ENCODE measurements at regions not wholly inside any gene's neighbourhood (a gene's known extent, or its start where the extent isn't known, plus 50 kb on each side); places are given as distances from the start of the nearest gene placed in this dataset.
A peak's percentile ranks its signal among the peaks of the same experiment; 100 is the strongest.
"Not testable (repeated sequence)": the region's sequence is repeated elsewhere in the genome, so short reads cannot be mapped to it uniquely, and the experiment has no call there.

- Histone ChIP-seq H3K9me3 (no peaks in the 10 kb centered on the region), H3K27me3 (peaks cover 0 to 13% (median 0%) of the 10 kb centered on the region in 3 donors), H3K36me3 (no peaks in the 10 kb centered on the region), H3K4me1 (no peaks in the 10 kb centered on the region), H3K27ac (peak overlapping the region in 2 of 4 donors; percentile 19 to 52), H3K4me3 (peak overlapping the region in 3 of 4 donors; percentile 26 to 39 (median 27))
- in situ Hi-C loops (cut with MboI; ENCODE audit: low sequenced_read_pairs in 4 of 4) (no loop called here), intact Hi-C loops (cut with DNase I; ENCODE audit: low total_unique reads) (no loop called here)
- no peak for TF ChIP-seq CTCF (IDR thresholded peaks at IDR 0.05 in 4 of 5, conservative IDR thresholded peaks at IDR 0.05 in 1 of 5)
- no peak for TF ChIP-seq POLR2A (IDR thresholded peaks at IDR 0.05)
- DNase-seq: peak; percentile 19 to 28
- peak; percentile 42 to 72 for ATAC-seq
Observed at GRCh38 chr10:27319752-27320431, 79.3 kb upstream of the ACBD5 start.

GRCh38 chr10:27319139-27319538 is 78.5 kb upstream of the ACBD5 start:
- ATAC-seq; in situ Hi-C loops (cut with MboI; ENCODE audit: low sequenced_read_pairs in 4 of 4); H3K9me3 ChIP-seq; H3K36me3 ChIP-seq; intact Hi-C loops (cut with DNase I; ENCODE audit: low total_unique reads); H3K4me1 ChIP-seq; DNase-seq: not testable (repeated sequence)
- peak overlapping the region in 2 of 4 donors; percentile 19 to 52 for H3K27ac ChIP-seq
- H3K27me3 ChIP-seq: peaks cover 0 to 13% (median 0%) of the 10 kb centered on the region in 3 donors
- H3K4me3 ChIP-seq: peak overlapping the region in 2 of 4 donors; percentile 27 to 39

- DNase-seq; H3K9me3 ChIP-seq; in situ Hi-C loops (cut with MboI; ENCODE audit: low sequenced_read_pairs in 4 of 4); intact Hi-C loops (cut with DNase I; ENCODE audit: low total_unique reads); H3K36me3 ChIP-seq; ATAC-seq; H3K4me3 ChIP-seq; H3K27ac ChIP-seq; H3K4me1 ChIP-seq; H3K27me3 ChIP-seq: not testable (repeated sequence)
Observed at GRCh38 chr10:27315082-27315481, 74.5 kb upstream of the ACBD5 start.

GRCh38 chr10:27313586-27313985 is 73.0 kb upstream of the ACBD5 start:
- H3K9me3 ChIP-seq; intact Hi-C loops (cut with DNase I; ENCODE audit: low total_unique reads); H3K4me1 ChIP-seq; H3K36me3 ChIP-seq; H3K27me3 ChIP-seq; DNase-seq; in situ Hi-C loops (cut with MboI; ENCODE audit: low sequenced_read_pairs in 4 of 4); H3K4me3 ChIP-seq; H3K27ac ChIP-seq; ATAC-seq: not testable (repeated sequence)

GRCh38 chr10:27312854-27313253 is 72.3 kb upstream of the ACBD5 start:
- intact Hi-C loops (cut with DNase I; ENCODE audit: low total_unique reads): no loop called here

GRCh38 chr10:27311809-27312208 is 71.2 kb upstream of the ACBD5 start:
- H3K36me3 ChIP-seq; DNase-seq; H3K4me3 ChIP-seq; intact Hi-C loops (cut with DNase I; ENCODE audit: low total_unique reads); H3K4me1 ChIP-seq; H3K27me3 ChIP-seq; H3K9me3 ChIP-seq; H3K27ac ChIP-seq; ATAC-seq; in situ Hi-C loops (cut with MboI; ENCODE audit: low sequenced_read_pairs in 4 of 4): not testable (repeated sequence)

More at GRCh38 chr10:27312854-27313253, 72.3 kb upstream of the ACBD5 start:
- in situ Hi-C loops (cut with MboI; ENCODE audit: low sequenced_read_pairs in 4 of 4): no loop called here
- no peak overlapping the region for H3K27ac ChIP-seq
- no peaks in the 10 kb centered on the region for H3K9me3 ChIP-seq
- ATAC-seq: no peak
- no peak for TF ChIP-seq POLR2A (IDR thresholded peaks at IDR 0.05)
- TF ChIP-seq CTCF (IDR thresholded peaks at IDR 0.05 in 4 of 5, conservative IDR thresholded peaks at IDR 0.05 in 1 of 5): no peak
- no peak overlapping the region for H3K4me3 ChIP-seq
- no peaks in the 10 kb centered on the region for H3K36me3 ChIP-seq
- H3K4me1 ChIP-seq: no peaks in the 10 kb centered on the region
- H3K27me3 ChIP-seq: no peaks in the 10 kb centered on the region
- DNase-seq: no peak

GRCh38 chr10:27298522-27298850 is 57.9 kb upstream of the ACBD5 start:
- in situ Hi-C loops (cut with MboI; ENCODE audit: low sequenced_read_pairs in 4 of 4); H3K9me3 ChIP-seq; DNase-seq; H3K4me1 ChIP-seq; ATAC-seq; H3K4me3 ChIP-seq; intact Hi-C loops (cut with DNase I; ENCODE audit: low total_unique reads); H3K36me3 ChIP-seq; H3K27me3 ChIP-seq; H3K27ac ChIP-seq: not testable (repeated sequence)
